Panc1 (cell line): ENCODE measurements at regions not wholly inside any gene's neighbourhood (a gene's known extent, or its start where the extent isn't known, plus 50 kb on each side); places are given as distances from the start of the nearest gene placed in this dataset.

Experiments used
- CTCF ChIP-seq: fragments of 450-650 bp; IDR thresholded peaks from 2 replicates; pipeline ENCODE4 v1.5.1; 2017; ENCODE audit warnings: mild to moderate bottlenecking
- POLR2AphosphoS5 ChIP-seq: IDR thresholded peaks from 2 replicates; pipeline ENCODE4 v1.6.1; 2012; ENCODE audit warnings: mild to moderate bottlenecking, low read depth, low read length, moderate library complexity
- SIN3A ChIP-seq: IDR thresholded peaks from 2 replicates; pipeline ENCODE4 v1.6.1; 2012; ENCODE audit warnings: low read depth, mild to moderate bottlenecking, low read length, moderate library complexity, borderline replicate concordance; ENCODE audit not compliant: insufficient read depth

GRCh38 chr4:187238646-187239045, 515.0 kb upstream of the FAT1 start:
- TF ChIP-seq POLR2AphosphoS5 (no peak), CTCF (no peak), SIN3A (no peak)
